ENCODE measurements at regions not wholly inside any gene's neighbourhood (a gene's known extent, or its start where the extent isn't known, plus 50 kb on each side); places are given as distances from the start of the nearest gene placed in this dataset.

- no peak for TF ChIP-seq POLR2AphosphoS5 (IDR thresholded peaks at IDR 0.05)
- TF ChIP-seq POLR2A (IDR thresholded peaks at IDR 0.05), result no peak
These were observed 172.5 kb downstream of the DLEU7 start for GRCh38 chr13:50670847-50671496.

All from prostate gland (tissue), 1 donor.